ENCODE measurements at regions not wholly inside any gene's neighbourhood (a gene's known extent, or its start where the extent isn't known, plus 50 kb on each side); places are given as distances from the start of the nearest gene placed in this dataset.

GRCh38 chr18:40215979-40216378 is 1739.1 kb upstream of the PIK3C3 start (continued):
- no peak for TF ChIP-seq ATF2 (IDR thresholded peaks at IDR 0.05; ENCODE audit: low read length)
- no peak for TF ChIP-seq ZBTB11 (CRISPR knock-in tag; IDR thresholded peaks at IDR 0.05)
- TF ChIP-seq CBX5 (IDR thresholded peaks at IDR 0.05; ENCODE audit: low read depth), result no peak
- no peak for TF ChIP-seq MYC (IDR thresholded peaks at IDR 0.05; ENCODE audit: insufficient read depth, insufficient read length, insufficient replicate concordance, low read length, severe bottlenecking)
- TF ChIP-seq JUNB (IDR thresholded peaks at IDR 0.05), result no peak
- TF ChIP-seq ZBTB40 (IDR thresholded peaks at IDR 0.05; ENCODE audit: borderline replicate concordance), result no peak
- TF ChIP-seq TARDBP (IDR thresholded peaks at IDR 0.05; ENCODE audit: borderline replicate concordance), result no peak
- TF ChIP-seq RB1 (IDR thresholded peaks at IDR 0.05; ENCODE audit: borderline replicate concordance), result no peak
- TF ChIP-seq BHLHE40 (IDR thresholded peaks at IDR 0.05; ENCODE audit: borderline replicate concordance in 1 of 2, low read depth in 2 of 2, low read length in 1 of 2), result no peak
- no peak for TF ChIP-seq RELA (IDR thresholded peaks at IDR 0.05; ENCODE audit: borderline replicate concordance, partially characterized antibody)

Measured in GM12878 (cell line).